ENCODE measurements at regions not wholly inside any gene's neighbourhood (a gene's known extent, or its start where the extent isn't known, plus 50 kb on each side); places are given as distances from the start of the nearest gene placed in this dataset.

DNA sequence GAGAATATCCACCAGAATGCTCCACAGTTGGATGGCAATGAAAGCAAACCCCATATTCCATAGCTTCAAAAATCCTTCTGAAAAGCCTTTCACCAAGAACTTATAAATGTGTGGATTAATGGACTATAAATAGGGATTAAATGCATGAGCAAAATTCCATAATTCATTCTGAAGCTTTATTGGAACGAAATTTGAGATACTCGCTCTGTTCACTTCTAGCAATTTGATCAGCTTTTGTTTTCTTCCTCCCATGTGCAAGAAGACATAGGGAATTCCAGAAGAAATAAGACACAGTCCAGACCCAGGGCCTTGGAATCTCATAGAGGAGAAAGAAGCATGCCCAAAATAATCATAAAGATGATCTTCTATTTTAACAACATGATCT is 285.9 kb upstream of the TMPO start:
- TF ChIP-seq, protein P1, sequence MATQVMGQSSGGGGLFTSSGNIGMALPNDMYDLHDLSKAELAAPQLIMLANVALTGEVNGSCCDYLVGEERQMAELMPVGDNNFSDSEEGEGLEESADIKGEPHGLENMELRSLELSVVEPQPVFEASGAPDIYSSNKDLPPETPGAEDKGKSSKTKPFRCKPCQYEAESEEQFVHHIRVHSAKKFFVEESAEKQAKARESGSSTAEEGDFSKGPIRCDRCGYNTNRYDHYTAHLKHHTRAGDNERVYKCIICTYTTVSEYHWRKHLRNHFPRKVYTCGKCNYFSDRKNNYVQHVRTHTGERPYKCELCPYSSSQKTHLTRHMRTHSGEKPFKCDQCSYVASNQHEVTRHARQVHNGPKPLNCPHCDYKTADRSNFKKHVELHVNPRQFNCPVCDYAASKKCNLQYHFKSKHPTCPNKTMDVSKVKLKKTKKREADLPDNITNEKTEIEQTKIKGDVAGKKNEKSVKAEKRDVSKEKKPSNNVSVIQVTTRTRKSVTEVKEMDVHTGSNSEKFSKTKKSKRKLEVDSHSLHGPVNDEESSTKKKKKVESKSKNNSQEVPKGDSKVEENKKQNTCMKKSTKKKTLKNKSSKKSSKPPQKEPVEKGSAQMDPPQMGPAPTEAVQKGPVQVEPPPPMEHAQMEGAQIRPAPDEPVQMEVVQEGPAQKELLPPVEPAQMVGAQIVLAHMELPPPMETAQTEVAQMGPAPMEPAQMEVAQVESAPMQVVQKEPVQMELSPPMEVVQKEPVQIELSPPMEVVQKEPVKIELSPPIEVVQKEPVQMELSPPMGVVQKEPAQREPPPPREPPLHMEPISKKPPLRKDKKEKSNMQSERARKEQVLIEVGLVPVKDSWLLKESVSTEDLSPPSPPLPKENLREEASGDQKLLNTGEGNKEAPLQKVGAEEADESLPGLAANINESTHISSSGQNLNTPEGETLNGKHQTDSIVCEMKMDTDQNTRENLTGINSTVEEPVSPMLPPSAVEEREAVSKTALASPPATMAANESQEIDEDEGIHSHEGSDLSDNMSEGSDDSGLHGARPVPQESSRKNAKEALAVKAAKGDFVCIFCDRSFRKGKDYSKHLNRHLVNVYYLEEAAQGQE (IDR thresholded peaks at IDR 0.05; ENCODE audit: borderline replicate concordance), result no peak
- TF ChIP-seq SMC3 (conservative IDR thresholded peaks at IDR 0.05; ENCODE audit: poor library complexity), result no peak
- TF ChIP-seq EP300 (conservative IDR thresholded peaks at IDR 0.05; ENCODE audit: poor library complexity, severe bottlenecking), result no peak
- no peak for TF ChIP-seq EZH2 (IDR thresholded peaks at IDR 0.05; ENCODE audit: borderline replicate concordance, insufficient read depth, low read length, poor library complexity, severe bottlenecking)
- TF ChIP-seq RAD21 (conservative IDR thresholded peaks at IDR 0.05), result no peak
- no peaks in the 10 kb centered on the region for H3K36me3 ChIP-seq (ENCODE audit: insufficient read depth, low read length)
- no peaks in the 10 kb centered on the region for H3K9me2 ChIP-seq (ENCODE audit: insufficient read depth, low read length)
- no peaks in the 10 kb centered on the region for H4K20me1 ChIP-seq (ENCODE audit: insufficient read depth)
- no peak overlapping the region for H3K9ac ChIP-seq (ENCODE audit: low read length)
- H3K79me2 ChIP-seq (replicated peaks; ENCODE audit: insufficient read depth, low read length), result no peaks in the 10 kb centered on the region
- no peak overlapping the region for H2AFZ ChIP-seq (ENCODE audit: low read depth, low read length)
- H3K4me3 ChIP-seq (ENCODE audit: low read length), result no peak overlapping the region
- no peak overlapping the region for H3K27ac ChIP-seq (ENCODE audit: low read length)
- H3F3A ChIP-seq (ENCODE audit: insufficient read depth, low read length, poor library complexity, severe bottlenecking), result no peaks in the 10 kb centered on the region
- H3K4me2 ChIP-seq (ENCODE audit: low read length), result no peak overlapping the region
- H3K9me3 ChIP-seq (ENCODE audit: low read length), result no peaks in the 10 kb centered on the region
- H3K27me3 ChIP-seq (ENCODE audit: insufficient read depth, low read depth, low read length), result no peaks in the 10 kb centered on the region

DNA sequence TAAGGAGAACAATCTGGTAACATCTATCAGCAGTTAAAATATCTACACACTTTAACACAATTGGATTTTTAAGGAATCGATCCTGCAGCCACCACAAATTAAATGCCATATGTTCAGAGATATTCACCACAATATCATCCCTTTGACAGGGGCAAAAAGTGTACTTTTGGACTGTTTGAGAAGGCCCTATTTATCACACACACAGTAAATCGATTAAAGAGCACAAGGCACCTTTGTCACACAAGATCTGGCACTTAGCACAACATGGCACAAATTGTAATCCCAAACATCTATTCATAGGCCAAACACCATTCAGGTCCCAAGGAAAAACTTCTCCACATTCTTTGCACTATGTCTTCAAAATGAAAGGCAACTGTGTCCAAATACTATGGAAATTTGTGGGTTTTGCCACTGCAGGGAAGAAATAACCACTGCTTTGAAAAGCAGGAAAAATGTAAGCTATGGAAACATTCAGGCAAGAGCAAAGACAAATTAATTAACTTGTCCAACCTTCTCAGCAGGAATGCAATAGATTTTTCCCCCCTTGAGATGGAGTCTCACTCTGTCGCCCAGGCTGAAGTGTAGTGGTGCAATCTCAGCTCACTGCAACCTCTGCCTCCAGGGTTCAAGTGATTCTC is 282.5 kb upstream of the TMPO start:
- no peak for TF ChIP-seq RAD21 (conservative IDR thresholded peaks at IDR 0.05)
- TF ChIP-seq, protein P2, sequence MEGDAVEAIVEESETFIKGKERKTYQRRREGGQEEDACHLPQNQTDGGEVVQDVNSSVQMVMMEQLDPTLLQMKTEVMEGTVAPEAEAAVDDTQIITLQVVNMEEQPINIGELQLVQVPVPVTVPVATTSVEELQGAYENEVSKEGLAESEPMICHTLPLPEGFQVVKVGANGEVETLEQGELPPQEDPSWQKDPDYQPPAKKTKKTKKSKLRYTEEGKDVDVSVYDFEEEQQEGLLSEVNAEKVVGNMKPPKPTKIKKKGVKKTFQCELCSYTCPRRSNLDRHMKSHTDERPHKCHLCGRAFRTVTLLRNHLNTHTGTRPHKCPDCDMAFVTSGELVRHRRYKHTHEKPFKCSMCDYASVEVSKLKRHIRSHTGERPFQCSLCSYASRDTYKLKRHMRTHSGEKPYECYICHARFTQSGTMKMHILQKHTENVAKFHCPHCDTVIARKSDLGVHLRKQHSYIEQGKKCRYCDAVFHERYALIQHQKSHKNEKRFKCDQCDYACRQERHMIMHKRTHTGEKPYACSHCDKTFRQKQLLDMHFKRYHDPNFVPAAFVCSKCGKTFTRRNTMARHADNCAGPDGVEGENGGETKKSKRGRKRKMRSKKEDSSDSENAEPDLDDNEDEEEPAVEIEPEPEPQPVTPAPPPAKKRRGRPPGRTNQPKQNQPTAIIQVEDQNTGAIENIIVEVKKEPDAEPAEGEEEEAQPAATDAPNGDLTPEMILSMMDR (IDR thresholded peaks at IDR 0.05; ENCODE audit: poor library complexity, severe bottlenecking), result no peak
- TF ChIP-seq POLR2AphosphoS5 (IDR thresholded peaks at IDR 0.05), result no peak
- no peak for TF ChIP-seq EP300 (conservative IDR thresholded peaks at IDR 0.05; ENCODE audit: poor library complexity, severe bottlenecking)
- TF ChIP-seq SMC3 (conservative IDR thresholded peaks at IDR 0.05; ENCODE audit: poor library complexity), result no peak
- TF ChIP-seq TAF1 (IDR thresholded peaks at IDR 0.05; ENCODE audit: low read depth), result no peak
- no peak for TF ChIP-seq EZH2 (IDR thresholded peaks at IDR 0.05; ENCODE audit: borderline replicate concordance, insufficient read depth, low read length, poor library complexity, severe bottlenecking)
- no peak for TF ChIP-seq MXI1 (conservative IDR thresholded peaks at IDR 0.05; ENCODE audit: poor library complexity, severe bottlenecking)
- TF ChIP-seq, protein P1 (IDR thresholded peaks at IDR 0.05; ENCODE audit: borderline replicate concordance), result no peak
- H2AFZ ChIP-seq (ENCODE audit: low read depth, low read length), result no peak overlapping the region
- no peaks in the 10 kb centered on the region for H3K9me3 ChIP-seq (ENCODE audit: low read length)

More for the DNA sequence above, 282.5 kb upstream of the TMPO start:
- Histone ChIP-seq H3K27me3 (ENCODE audit: insufficient read depth, low read depth, low read length) (no peaks in the 10 kb centered on the region), H3K79me2 (replicated peaks; ENCODE audit: insufficient read depth, low read length) (no peaks in the 10 kb centered on the region), H3K9me2 (ENCODE audit: insufficient read depth, low read length) (no peaks in the 10 kb centered on the region), H3K27ac (ENCODE audit: low read length) (no peak overlapping the region), H4K20me1 (ENCODE audit: insufficient read depth) (no peaks in the 10 kb centered on the region), H3K9ac (ENCODE audit: low read length) (no peak overlapping the region), H3K4me3 (ENCODE audit: low read length) (no peak overlapping the region), H3F3A (ENCODE audit: insufficient read depth, low read length, poor library complexity, severe bottlenecking) (no peaks in the 10 kb centered on the region), H3K4me2 (ENCODE audit: low read length) (no peak overlapping the region), H3K36me3 (ENCODE audit: insufficient read depth, low read length) (no peaks in the 10 kb centered on the region)

Measured in neural cell (in vitro differentiated cells).